Pancreas (tissue), 10 donors: ENCODE measurements at regions not wholly inside any gene's neighbourhood (a gene's known extent, or its start where the extent isn't known, plus 50 kb on each side); places are given as distances from the start of the nearest gene placed in this dataset.
A peak's percentile ranks its signal among the peaks of the same experiment; 100 is the strongest.

Experiments
- ATAC-seq, 4 donors: fragments of 200-7000 bp; cut with Tn5 transposase; one replicate each; pipeline versions ENCODE4 v1.8.0 to v1.9.1; 2020; ENCODE audit warnings: mild to moderate bottlenecking in 4 of 4, moderate library complexity in 4 of 4
- DNase-seq, 6 donors: peaks; one replicate each; pipeline ENCODE4 v3.0.0-alpha.2; 2020
- FAIRE-seq: peaks from 2 replicates; lab custom pipeline; 2012; peaks lifted over from hg19 to GRCh38; lab: Jason Lieb, UNC
- H3K27ac ChIP-seq, 4 donors: fragments of 200-600 bp; sonication (generic); 1 replicate in 3 of 4; 2 replicates in 1 of 4; pipeline versions ENCODE4 v1.5.0 to v1.8.0; 2020
- H3K27me3 ChIP-seq, 4 donors: fragments of 200-600 bp; one replicate each; pipeline ENCODE4 v1.8.0; 2021
- H3K36me3 ChIP-seq, 3 donors: fragments of 200-600 bp; sonication (generic) in 1 of 3; one replicate each; pipeline versions ENCODE4 v1.5.0 to v1.8.0; 2020 to 2021
- H3K4me1 ChIP-seq, 3 donors: fragments of 200-600 bp; one replicate each; pipeline ENCODE4 v1.8.0; 2021
- H3K4me3 ChIP-seq, 4 donors: fragments of 200-600 bp; sonication (generic) in 2 of 4; one replicate each; pipeline versions ENCODE4 v1.5.0 to v1.8.0; 2020 to 2021
- H3K9me3 ChIP-seq, 4 donors: fragments of 200-600 bp; one replicate each; pipeline ENCODE4 v1.8.0; 2021
- CTCF ChIP-seq, 4 donors: fragments of 200-600 bp; sonication (generic) in 3 of 4; IDR thresholded peaks; one replicate each; pipeline versions ENCODE4 v1.5.0 to v1.8.0; 2021; ENCODE audit warnings: antibody characterized with exemption in 4 of 4
- WGBS, 2 donors: extraction: QIAGEN DNeasy Blood & Tissue Kit; methylation state at CpG; one replicate each; pipeline ENCODE4 v1.1.7; 2013; 5-methylcytosine and 5-hydroxymethylcytosine counted together
- intact Hi-C, 3 donors: fragments of 100-400 bp; cut with DNase I; formaldehyde crosslinking; loops; one replicate each; pipeline versions ENCODE4 v1.11.1 to v1.14.2; 2022
- donor health status: healthy with polysubstance abuse.
- donor health status: DM: no; HTN: no; CAD: no; lungs with moderate emphysema.
- donor health status: DM: no; HTN: no; CAD: no.
- donor health status: control.
- donor health status: control.
- donor health status: Bipolar disorder and iron deficiency.
- donor health status: DM: yes; HTN: yes; CAD: no.
- donor health status: DM: no; HTN: no; CAD: no.
- donor health status: DM: no; HTN: no; CAD: no.
- donor health status: DM: yes; HTN: yes; CAD: no.

GRCh38 chr5:171624396-171624795 is 161.2 kb upstream of the SMIM23 start:
- FAIRE-seq (no peak), DNase-seq (no peak), ATAC-seq (peak in 1 of 4 donors; percentile 31)
- Histone ChIP-seq H3K4me3 (no peak overlapping the region), H3K36me3 (no peaks in the 10 kb centered on the region), H3K27me3 (no peaks in the 10 kb centered on the region), H3K4me1 (no peaks in the 10 kb centered on the region), H3K9me3 (no peaks in the 10 kb centered on the region), H3K27ac (no peak overlapping the region)
- intact Hi-C loops, result no loop called here
- TF ChIP-seq CTCF (IDR thresholded peaks at IDR 0.05), result no peak
- WGBS, 2 donors, result 58 to 70% methylated on average over 5 of the region's 5 CpGs

GRCh38 chr5:171625646-171626045 is 160.0 kb upstream of the SMIM23 start:
- DNase-seq (no peak), FAIRE-seq (no peak), ATAC-seq (no peak)
- no peaks in the 10 kb centered on the region for H3K27me3 ChIP-seq
- TF ChIP-seq CTCF (IDR thresholded peaks at IDR 0.05), result no peak
- H3K4me1 ChIP-seq, result peaks cover 0 to 3% (median 0%) of the 10 kb centered on the region in 3 donors
- H3K36me3 ChIP-seq, result no peaks in the 10 kb centered on the region
- intact Hi-C loops, result no loop called here
- no peak overlapping the region for H3K4me3 ChIP-seq
- no peak overlapping the region for H3K27ac ChIP-seq
- 73 to 77% methylated on average over 10 of the region's 10 CpGs for WGBS, 2 donors
- no peaks in the 10 kb centered on the region for H3K9me3 ChIP-seq

GRCh38 chr5:171627936-171628632 is 157.5 kb upstream of the SMIM23 start:
- Histone ChIP-seq H3K27ac (no peak overlapping the region), H3K4me1 (peaks cover 0 to 3% (median 0%) of the 10 kb centered on the region in 3 donors), H3K27me3 (no peaks in the 10 kb centered on the region), H3K36me3 (no peaks in the 10 kb centered on the region), H3K9me3 (no peaks in the 10 kb centered on the region), H3K4me3 (no peak overlapping the region)
- no peak for DNase-seq
- WGBS, 2 donors, result 70 to 76% methylated on average over 9 of the region's 9 CpGs
- TF ChIP-seq CTCF (IDR thresholded peaks at IDR 0.05), result no peak
- no peak for ATAC-seq
- intact Hi-C loops, result no loop called here
- FAIRE-seq, result no peak

- no peak overlapping the region for H3K27ac ChIP-seq
- no peak for TF ChIP-seq CTCF (IDR thresholded peaks at IDR 0.05)
- H3K27me3 ChIP-seq, result no peaks in the 10 kb centered on the region
- no peaks in the 10 kb centered on the region for H3K9me3 ChIP-seq
- peaks cover 0 to 3% (median 0%) of the 10 kb centered on the region in 3 donors for H3K4me1 ChIP-seq
- H3K36me3 ChIP-seq, result no peaks in the 10 kb centered on the region
- ATAC-seq, result no peak
- no peak for DNase-seq
- H3K4me3 ChIP-seq, result no peak overlapping the region
- WGBS, 2 donors, result 58 to 63% methylated on average over 6 of the region's 6 CpGs
- intact Hi-C loops, result no loop called here
- no peak for FAIRE-seq
Measured at GRCh38 chr5:171628633-171628974, 157.0 kb upstream of the SMIM23 start.

GRCh38 chr5:171629221-171629620 is 156.4 kb upstream of the SMIM23 start:
- intact Hi-C loops, result no loop called here
- no peaks in the 10 kb centered on the region for H3K9me3 ChIP-seq
- FAIRE-seq (no peak), ATAC-seq (no peak), DNase-seq (no peak)
- H3K4me3 ChIP-seq, result no peak overlapping the region
- TF ChIP-seq CTCF (IDR thresholded peaks at IDR 0.05), result no peak
- H3K27ac ChIP-seq, result no peak overlapping the region
- no peaks in the 10 kb centered on the region for H3K27me3 ChIP-seq
- H3K4me1 ChIP-seq, result peaks cover 0 to 3% (median 0%) of the 10 kb centered on the region in 3 donors
- WGBS, 2 donors, result 39 to 50% methylated on average over 7 of the region's 7 CpGs
- no peaks in the 10 kb centered on the region for H3K36me3 ChIP-seq
